Muscle of arm (tissue), 1 donor: ENCODE measurements at regions not wholly inside any gene's neighbourhood (a gene's known extent, or its start where the extent isn't known, plus 50 kb on each side); places are given as distances from the start of the nearest gene placed in this dataset.

Experiments used
- DNase-seq: peaks from one replicate; pipeline ENCODE4 v3.0.0-alpha.2; 2013

DNA sequence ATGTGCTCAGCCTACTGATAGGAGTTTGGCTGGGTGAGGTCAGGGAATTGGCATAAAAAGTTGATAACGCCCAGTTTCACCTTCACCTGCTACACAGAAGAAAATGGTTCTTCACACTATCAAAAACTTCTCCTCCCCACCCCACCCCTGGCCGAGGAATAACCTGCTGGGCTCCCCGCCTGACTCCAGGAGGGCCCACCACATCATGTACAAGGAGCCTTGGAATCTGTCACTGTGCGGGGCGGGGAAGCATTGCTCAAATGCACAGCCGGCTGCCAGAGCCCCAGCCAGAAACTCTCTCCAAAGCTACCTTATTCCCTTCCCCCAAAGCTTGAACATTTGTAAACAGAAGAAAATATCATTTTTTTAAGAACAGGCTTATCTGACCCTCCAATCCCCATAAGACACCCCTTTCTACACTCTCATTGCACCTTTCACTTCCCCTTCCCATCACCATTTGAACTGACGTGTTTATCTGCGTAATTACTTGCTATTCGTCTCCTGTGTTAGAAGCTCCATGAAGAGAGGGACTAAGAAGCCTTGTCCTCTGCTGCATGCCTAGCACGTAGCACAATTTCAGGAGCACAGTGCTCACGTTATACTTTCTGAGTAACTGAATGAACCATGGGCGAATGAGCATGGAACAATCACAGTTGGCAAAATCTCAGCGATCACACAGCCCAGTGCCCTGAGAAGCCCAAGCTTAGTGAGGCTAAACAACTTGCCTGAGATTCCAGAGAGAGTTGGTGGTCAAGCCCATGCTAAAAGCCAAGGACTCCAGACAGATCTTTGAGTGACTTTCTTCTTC is 82.9 kb downstream of the HES1 start:
- DNase-seq: no peak

DNA sequence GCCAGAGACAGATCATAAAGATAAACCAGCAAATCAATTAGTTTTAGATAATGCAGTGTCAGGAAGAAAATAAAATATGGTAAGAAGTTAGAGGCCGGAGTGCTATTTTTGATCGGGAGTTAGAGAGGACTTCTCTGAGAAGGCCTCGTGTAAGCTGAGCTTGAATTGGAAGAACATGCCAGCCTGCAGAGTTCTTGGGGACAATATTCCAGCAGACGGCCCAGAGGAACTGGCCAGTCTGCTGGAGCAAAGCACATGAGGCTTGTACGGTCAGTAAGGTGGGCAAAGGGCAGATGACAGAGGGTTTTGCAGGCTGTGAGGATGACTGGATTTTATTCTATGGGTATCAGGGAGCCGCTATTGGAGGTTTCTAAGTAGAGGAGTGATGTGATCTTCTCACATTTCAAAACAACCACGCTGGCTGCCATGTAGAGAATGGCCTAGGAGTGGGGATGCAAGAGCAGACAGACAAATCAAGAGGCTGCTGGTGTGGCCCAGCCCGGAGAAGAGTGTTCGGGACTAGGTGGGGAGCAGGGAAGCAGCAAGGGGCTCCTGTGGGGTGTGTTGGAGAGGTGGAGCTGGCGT is 84.0 kb downstream of the HES1 start:
- no peak for DNase-seq

DNA sequence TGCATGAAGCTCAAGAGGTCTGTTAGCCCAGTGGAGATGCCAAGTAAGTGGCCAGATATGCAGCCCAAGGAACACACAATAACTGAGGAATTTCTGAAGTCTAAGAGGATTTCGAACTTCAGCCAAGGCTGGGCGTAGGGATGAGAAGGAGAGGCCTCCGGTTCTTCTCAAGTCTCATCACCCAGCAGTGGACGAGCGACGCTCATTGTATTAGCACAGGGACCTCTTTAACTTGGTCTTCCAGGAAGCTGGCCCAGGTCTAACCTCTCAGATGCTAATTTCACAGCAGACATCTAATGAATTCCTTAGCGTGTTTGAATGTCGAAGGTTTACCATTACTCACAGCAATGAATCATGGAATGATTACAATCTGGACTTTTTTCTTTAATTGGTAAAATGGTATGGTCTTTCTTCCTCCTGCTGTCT is 85.0 kb downstream of the HES1 start:
- no peak for DNase-seq

DNA sequence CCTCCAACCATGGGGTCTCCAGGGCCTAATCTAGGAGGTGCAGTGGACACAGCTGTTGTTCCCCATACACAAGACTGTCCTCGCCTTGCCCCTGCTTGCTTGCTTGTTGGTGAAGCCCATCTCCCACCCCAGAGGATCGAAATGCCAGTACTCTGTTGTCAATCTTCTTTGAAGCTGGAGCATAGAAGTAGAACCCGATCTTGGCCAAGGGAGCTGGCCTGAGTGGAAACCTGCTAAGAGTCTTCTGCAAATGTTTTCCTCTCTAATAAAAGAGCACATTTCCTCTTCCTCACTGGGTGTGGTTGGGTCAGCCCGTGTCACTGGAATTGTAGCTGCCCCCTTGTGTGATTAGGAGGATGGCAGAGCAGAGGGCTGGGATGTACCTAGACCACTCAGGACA is 85.4 kb downstream of the HES1 start:
- DNase-seq: no peak

DNA sequence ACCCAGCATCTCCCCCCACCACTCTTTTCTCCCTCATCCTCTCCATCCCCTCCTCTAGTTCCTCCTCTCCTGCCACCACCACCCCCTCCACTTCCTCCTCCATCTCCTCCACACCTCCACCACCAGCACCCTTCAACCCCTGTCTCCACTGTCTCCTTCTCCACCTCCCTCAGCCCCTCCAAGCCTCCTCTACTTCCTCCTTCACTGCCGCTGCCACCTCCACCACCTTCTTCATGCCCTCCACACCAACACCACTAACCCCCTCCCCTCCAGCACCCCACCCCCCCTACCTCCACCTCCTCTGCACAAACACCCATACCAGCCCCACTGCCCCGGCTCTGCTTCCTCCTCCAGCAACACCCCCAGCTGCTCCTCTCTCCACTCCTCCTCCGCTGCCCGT is 88.0 kb downstream of the HES1 start:
- DNase-seq: no peak

DNA sequence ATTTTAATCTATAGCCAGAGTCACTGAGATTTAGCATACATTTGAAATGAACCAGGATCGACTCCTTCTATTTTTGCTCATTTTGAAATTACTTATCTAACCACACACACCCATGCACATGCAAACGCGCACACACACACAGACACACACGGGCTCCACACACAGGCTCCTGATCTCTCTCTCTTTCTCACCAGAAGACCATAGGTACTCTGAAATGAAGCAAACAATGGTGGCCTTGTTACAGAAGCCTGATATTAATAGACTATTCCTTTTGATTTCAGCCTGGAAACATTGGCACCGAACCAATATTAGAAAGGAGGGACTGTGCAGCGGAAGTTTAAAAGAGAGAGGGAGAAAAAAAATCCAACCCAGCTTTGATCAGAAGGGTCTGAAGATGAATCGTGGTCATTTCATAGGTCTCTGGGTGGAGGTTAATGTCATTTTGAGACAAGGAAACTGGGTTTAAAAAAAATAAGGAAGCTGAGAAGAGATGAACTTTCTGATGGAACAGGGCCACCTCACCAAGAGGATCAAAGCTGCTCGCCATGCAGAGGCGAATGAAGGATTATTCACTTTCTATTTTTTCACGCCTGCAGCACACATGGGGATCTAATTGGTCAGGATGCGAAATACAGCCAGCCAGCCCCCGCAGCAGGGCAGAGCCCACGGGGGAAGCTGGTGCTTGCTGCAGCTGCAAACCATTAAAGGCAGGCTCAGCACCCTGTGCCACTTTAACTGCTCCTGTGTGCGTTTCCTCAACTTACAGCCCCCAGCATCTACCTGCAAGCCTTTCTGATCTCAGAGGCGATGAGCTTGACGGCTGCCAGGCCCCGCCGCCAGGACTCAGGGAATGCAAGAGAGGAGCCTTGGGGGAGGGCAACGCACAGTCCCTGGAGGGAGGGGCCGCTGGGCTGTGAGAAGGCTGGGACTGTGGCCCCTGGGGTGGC is 88.8 kb downstream of the HES1 start:
- DNase-seq: no peak

DNA sequence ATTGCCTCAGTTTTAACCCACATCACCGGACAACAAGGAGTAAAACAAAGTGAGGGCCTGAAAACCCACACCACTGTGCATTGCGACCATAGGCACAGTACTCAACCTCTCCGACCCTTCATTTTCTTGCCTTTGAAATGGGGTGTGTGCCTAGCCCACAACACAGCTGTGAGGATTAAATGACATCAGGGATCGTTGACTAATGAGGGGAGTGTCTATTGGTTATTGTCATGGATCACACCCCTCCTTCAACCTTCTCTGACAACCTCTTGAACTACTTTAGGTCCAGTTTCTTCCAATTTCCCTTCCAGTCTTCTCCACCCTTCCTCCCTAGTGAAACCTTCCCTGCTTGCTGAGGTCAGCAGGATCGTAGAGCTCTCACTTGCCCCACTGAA is 89.5 kb downstream of the HES1 start:
- DNase-seq: no peak

DNA sequence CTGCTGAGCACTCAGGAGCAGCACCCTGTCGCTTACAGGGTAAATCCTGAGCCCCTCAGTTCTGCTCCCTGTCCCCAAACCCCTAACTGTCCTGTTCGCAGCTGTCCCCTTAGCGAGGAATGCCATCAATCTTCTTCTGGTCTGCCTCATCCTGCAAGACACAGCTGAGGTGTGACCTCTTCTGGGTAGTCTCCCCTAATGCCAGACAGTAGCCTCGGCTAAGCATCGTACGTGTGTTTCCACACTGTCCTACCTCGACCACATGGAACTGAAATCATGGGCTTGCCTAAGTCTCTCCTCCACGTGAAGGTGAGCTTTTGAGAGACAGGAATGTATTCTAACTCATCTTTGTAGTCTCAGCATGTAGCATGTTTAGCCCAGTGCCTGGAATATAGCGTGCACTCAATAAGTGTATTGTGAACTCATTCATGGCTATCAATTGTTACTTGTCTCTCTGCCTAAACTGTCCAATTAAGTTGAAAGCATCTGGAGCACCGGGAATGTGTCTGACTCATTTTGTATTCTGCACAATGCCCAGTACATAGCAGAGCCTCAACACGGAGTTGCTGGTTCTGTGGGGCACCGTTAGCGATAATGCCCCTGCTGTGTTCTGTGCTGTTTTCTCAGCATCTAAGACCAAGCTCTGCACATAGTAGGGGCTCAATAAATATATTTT is 90.2 kb downstream of the HES1 start:
- DNase-seq: no peak

DNA sequence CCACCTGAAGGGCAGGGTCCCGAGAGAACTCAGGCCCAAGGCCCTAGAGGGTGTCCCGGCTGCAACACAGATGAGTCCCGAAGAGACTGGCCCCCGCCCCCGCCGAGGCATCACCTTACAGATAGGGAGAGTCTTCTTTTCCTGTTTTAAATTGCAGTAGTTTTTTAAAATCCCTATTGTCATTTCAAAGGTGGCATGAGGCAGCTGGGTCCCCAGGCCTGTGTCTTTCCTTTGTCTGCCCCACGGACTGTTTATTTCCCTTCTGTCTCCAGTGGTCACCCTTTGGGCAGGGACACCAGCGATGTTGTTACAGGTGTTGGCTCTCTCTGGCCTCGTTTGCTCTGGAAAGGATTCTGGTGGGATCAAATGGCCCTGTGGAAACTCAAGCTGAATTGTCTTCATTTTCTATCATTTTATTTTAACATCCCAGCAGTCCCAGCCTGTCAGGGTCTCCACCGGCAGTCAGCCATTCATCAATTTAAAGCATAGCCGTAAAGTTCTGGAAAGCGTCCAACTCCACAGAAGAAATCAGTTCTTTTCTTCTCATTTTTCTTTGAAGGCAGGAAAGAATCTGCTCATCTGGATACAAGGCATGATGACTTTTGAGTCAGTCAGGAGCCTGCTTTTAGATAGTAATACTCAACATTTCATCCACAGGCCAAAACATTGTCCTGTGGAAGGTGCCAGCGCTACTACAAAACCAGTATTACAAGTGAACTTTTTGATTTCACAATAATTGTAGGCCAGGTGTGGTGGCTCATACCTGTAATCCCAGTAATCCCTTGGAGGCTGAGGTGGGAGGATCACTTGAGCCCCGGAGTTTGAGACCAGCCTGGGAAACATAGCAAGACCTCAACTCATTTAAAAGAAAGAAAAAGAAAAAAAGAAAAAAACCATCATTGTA is 96.2 kb downstream of the HES1 start:
- no peak for DNase-seq

DNA sequence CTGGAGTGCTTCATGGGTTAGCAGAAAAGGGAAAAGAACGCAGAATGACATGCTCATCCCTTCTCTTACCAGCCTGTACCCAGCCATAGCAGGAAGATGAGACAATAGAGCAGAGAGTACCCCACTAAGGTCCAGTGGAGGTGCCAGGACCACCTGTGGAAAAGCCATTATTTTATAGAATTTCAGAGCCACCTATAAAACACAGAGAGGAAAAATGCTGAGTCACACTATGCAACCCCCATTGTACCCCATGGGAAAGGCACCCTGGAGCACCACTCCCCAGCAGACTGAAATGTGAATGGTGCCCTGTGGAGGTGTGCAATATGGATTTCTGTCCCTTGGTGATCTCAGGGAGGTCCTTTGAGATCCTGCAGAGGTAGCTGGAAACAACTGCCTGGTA is 97.2 kb downstream of the HES1 start:
- DNase-seq: no peak

DNA sequence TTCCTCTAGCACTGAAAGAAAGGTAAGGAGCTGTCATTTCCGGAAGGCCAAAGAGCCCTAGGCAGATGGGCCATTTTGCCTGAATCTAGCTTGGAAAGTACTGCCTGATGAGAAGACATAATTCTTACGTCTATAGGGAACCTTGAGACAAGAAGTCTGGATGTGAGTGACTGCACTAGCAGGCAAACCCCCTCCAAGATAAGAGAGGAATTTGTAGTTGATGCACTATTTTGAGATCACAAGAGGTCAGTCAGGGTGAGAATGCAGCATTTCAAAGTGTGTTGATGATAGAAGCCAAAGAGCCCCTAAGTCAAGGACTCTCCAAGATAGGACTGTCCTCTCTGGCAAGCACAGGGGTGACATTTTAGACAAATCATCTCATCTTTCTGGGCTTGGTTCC is 99.2 kb downstream of the HES1 start:
- DNase-seq: no peak

DNA sequence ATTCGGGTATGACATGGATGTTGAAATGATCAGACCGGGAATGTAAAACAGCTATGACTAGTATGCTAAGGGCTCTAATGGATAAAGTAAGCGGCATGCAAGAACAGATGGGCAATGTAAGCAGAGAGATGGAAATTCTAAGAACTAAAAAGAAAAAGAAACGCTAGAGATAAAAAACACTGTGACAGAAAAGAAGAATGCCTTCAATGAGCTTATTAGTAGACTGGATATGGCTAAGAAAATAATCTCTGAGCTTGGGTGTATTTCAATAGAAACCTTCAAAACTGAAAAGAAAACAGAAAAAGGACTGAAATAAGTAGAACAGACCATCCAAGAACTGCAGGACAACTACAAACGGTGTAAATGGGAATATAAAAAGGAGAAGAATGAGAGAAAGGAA is 101.2 kb downstream of the HES1 start:
- no peak for DNase-seq

DNA sequence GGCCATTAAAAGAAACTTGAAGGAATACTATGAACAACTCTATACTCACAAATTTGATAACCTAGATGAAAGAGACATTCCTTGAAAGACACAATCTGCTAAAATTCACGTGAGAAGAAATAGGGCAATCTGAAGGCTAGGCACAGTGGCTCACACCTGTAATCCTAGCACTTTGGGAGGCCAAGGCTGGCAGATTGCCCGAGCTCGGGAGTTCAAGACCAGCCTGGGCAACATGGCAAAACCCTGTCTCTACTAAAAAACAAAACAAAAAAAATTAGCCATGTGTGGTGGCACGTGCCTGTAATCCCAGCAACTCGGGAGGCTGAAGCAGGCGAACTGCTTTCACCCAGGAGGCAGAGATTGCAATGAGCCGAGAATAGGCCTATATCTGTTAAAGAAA is 104.8 kb downstream of the HES1 start:
- no peak for DNase-seq

DNA sequence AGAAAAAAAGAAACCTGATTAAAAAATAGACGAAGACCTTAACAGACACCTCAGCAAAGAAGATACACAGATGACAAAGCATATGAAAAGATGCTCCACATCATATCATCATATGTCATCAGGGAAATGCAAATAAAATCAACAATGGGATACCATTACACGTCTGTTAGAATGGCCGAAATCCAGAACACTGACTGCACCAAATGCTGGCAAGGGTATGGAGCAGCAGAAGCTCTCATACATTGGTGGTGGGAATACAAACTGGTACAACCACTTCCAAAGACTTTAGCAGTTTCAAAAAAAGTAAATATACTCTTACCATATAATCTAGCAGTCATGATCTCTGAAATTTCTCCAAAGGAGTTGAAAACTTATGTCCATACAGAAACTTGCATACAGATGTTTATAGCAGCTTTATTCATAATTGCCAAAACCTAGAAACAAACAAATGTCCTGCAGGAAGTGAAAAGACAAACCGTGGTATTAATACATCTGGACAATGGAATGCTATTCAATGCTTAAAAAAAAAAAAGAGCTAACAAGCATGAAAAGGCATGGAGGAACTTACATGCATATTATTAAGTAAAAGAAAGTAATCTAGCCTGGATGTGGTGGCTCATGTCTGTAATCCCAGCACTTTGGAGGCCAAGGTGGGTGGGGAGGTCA is 107.4 kb downstream of the HES1 start:
- DNase-seq: no peak

DNA sequence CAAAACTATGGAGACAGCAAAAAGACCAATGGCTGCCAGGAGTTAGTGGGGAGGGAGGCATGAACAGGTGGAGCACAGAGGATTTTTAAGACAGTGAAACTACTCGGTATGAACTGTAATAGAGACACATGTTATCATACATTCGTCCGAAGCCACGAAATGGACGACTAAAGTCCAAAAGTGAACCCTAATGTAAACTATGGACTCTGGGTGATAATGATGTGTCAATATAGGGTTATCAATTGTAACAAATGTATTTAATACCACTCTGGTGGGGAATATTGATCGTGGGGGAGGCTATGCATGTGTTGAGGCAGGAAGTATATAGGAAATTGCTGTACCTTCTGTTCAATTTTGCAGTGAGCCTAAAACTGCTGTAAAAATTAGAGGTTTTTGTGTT is 107.0 kb downstream of the CPN2 start:
- no peak for DNase-seq

DNA sequence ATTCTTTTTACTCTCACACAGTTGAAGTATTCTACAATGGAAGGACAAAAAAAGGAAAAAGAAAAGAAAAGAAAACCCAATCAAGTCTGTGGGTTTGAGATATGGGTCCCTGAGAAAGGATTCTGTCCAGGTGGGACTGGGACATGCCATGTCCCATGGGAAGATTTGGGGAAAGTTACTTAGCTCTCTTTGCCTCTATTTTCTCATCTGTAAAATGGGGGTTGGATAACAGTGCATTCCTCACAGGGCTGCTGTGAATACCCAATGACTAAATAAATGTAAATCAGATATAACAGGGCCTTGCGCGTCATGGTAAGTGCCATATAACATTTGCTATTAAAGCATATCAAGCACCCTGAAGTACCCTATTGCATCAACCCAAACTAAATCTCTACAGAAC is 105.7 kb downstream of the CPN2 start:
- DNase-seq: no peak

DNA sequence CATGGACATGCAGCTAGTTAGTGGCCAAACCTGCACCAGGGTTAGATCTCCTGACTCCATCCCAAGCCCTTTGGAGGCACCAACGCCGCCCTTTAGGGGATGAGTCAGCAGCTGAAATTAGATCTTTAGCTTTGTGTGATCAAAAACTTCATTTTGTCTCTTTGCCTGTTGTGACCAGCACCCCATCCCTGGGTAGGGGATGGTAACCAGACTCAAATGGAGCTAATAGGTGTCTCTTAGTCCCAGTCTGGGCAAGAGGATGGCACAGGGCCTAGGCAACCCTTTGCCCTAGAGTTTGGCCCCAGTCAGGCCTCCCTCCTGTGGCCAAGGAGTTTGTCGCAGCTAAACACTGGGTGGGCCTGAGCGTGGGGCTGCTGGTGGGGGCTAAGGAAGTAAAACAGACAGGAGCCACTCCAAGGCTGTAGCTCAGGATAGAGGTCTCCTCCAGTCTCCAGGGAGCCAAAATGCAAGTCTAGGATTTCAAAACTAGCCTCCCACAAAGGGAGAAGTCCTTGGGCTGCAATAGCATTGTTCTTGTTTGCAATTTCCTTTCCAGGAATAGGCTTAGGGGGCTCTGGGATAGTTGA is 105.1 kb downstream of the CPN2 start:
- DNase-seq: no peak

DNA sequence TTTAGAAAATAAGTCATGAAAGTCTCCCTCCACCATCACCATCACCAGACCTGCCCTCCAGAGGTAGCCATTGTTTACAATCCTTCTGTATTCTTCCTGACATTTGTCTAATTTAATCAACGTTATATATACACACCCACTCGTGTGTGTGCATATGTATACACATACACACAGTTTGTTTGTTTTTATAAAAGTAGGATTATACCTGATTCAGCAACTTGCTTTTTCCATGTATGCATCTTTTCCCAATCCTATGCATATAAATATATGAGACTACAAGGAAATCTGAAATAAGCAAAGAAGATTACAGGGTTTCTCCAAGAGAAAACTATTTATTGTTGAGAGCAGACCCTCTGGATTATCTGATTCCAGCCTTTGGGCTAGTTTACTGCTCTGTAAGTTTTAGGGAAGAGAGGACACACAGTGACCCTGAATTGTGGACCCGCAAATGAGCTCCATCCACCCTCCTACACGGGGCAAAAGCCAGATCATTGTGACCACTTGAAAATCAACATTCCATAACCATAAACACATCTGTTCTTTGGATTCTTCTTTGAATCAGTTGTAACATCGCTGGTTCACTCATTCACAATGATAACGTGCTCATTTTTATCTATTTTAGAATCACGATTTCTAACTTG is 104.3 kb downstream of the CPN2 start:
- no peak for DNase-seq

DNA sequence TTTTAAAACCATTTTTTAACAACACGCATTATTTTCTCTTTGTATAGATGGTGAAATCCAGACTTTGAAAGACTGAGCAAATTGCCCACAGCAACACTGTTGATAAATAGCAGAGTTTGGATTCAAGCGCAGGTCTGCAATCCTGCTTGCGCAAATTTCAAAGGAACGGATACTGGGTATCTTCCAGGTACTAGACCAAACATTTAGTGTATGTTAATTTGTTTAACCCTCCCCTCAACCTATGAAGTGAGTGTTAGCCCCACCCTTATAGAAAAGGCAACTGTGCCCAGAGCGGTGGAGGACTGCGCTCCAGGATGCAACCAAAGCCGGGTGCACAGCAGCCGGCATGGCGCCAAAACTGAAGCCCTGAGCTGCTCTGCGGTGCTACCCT is 103.8 kb downstream of the CPN2 start:
- no peak for DNase-seq
